ENCODE measurements at regions not wholly inside any gene's neighbourhood (a gene's known extent, or its start where the extent isn't known, plus 50 kb on each side); places are given as distances from the start of the nearest gene placed in this dataset.
A peak's percentile ranks its signal among the peaks of the same experiment; 100 is the strongest.

DNA sequence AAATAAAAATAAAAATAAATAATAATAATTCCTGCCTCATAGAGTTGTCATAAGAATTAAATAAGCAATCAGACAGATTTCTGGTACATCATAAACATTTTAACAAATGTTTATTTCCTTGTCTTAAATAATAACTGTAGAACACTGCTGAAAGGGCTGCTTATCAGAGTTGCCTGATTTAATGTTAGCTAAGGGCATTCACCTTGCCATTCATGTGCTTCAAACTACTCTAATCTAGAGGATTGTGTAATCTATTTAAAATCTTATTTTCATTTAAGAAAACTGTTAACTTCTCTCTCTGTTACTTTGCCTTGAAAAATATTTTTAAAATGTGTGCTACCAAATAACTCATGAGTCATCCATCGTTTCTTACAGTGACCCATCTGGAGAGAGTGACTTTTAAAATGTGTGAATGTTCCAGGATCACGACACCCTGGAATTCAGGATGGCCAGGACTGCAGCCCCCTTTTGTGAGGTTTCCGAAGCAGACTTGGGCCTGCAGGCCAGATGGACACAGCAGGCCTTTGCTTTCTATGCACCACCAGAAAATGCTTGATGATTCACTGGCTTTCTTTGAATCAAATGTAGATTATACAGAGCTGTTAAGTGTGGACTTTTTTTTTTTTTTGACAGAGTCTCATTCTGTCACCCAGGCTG, 109.1 kb upstream of the TNS3 start:
- TF ChIP-seq, protein P1, sequence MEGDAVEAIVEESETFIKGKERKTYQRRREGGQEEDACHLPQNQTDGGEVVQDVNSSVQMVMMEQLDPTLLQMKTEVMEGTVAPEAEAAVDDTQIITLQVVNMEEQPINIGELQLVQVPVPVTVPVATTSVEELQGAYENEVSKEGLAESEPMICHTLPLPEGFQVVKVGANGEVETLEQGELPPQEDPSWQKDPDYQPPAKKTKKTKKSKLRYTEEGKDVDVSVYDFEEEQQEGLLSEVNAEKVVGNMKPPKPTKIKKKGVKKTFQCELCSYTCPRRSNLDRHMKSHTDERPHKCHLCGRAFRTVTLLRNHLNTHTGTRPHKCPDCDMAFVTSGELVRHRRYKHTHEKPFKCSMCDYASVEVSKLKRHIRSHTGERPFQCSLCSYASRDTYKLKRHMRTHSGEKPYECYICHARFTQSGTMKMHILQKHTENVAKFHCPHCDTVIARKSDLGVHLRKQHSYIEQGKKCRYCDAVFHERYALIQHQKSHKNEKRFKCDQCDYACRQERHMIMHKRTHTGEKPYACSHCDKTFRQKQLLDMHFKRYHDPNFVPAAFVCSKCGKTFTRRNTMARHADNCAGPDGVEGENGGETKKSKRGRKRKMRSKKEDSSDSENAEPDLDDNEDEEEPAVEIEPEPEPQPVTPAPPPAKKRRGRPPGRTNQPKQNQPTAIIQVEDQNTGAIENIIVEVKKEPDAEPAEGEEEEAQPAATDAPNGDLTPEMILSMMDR (IDR thresholded peaks at IDR 0.05): no peak
- TF ChIP-seq EZH2phosphoT487 (IDR thresholded peaks at IDR 0.05; ENCODE audit: borderline replicate concordance, low read depth) (no peak), EP300 (IDR thresholded peaks at IDR 0.05; ENCODE audit: borderline replicate concordance in 1 of 2, low read depth in 1 of 2, low read length in 1 of 2) (0 out of 4 replicates have a peak, but pooled peaks of 1 of the 2 experiments have one; percentile 56), MXI1 (IDR thresholded peaks at IDR 0.05; ENCODE audit: low read depth, low read length) (no peak), YY1 (IDR thresholded peaks at IDR 0.05; ENCODE audit: low read depth) (no peak), JUND (IDR thresholded peaks at IDR 0.05) (peak; percentile 42; the same call in 1 of the 2 replicates), FOXM1 (IDR thresholded peaks at IDR 0.05; ENCODE audit: low read depth) (no peak), RAD21 (IDR thresholded peaks at IDR 0.05; ENCODE audit: low read length) (no peak), POLR2AphosphoS5 (IDR thresholded peaks at IDR 0.05; ENCODE audit: low read depth, low read length) (no peak)
- TF ChIP-seq, protein P2, sequence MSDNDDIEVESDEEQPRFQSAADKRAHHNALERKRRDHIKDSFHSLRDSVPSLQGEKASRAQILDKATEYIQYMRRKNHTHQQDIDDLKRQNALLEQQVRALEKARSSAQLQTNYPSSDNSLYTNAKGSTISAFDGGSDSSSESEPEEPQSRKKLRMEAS (IDR thresholded peaks at IDR 0.05; ENCODE audit: low read depth): peak; percentile 66; the same call in 1 of the 2 replicates
- TF ChIP-seq, protein P3, sequence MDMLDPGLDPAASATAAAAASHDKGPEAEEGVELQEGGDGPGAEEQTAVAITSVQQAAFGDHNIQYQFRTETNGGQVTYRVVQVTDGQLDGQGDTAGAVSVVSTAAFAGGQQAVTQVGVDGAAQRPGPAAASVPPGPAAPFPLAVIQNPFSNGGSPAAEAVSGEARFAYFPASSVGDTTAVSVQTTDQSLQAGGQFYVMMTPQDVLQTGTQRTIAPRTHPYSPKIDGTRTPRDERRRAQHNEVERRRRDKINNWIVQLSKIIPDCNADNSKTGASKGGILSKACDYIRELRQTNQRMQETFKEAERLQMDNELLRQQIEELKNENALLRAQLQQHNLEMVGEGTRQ (IDR thresholded peaks at IDR 0.05; ENCODE audit: borderline replicate concordance, low read depth, low read length): no peak
- TF ChIP-seq, protein P4, sequence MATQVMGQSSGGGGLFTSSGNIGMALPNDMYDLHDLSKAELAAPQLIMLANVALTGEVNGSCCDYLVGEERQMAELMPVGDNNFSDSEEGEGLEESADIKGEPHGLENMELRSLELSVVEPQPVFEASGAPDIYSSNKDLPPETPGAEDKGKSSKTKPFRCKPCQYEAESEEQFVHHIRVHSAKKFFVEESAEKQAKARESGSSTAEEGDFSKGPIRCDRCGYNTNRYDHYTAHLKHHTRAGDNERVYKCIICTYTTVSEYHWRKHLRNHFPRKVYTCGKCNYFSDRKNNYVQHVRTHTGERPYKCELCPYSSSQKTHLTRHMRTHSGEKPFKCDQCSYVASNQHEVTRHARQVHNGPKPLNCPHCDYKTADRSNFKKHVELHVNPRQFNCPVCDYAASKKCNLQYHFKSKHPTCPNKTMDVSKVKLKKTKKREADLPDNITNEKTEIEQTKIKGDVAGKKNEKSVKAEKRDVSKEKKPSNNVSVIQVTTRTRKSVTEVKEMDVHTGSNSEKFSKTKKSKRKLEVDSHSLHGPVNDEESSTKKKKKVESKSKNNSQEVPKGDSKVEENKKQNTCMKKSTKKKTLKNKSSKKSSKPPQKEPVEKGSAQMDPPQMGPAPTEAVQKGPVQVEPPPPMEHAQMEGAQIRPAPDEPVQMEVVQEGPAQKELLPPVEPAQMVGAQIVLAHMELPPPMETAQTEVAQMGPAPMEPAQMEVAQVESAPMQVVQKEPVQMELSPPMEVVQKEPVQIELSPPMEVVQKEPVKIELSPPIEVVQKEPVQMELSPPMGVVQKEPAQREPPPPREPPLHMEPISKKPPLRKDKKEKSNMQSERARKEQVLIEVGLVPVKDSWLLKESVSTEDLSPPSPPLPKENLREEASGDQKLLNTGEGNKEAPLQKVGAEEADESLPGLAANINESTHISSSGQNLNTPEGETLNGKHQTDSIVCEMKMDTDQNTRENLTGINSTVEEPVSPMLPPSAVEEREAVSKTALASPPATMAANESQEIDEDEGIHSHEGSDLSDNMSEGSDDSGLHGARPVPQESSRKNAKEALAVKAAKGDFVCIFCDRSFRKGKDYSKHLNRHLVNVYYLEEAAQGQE (IDR thresholded peaks at IDR 0.05; ENCODE audit: low read depth, low read length): no peak

Measured in SK-N-SH (cell line).